Astrocyte (in vitro differentiated cells and primary cell): ENCODE measurements at regions not wholly inside any gene's neighbourhood (a gene's known extent, or its start where the extent isn't known, plus 50 kb on each side); places are given as distances from the start of the nearest gene placed in this dataset.

Experiments
- DNase-seq: peaks from one replicate; pipeline ENCODE4 v3.0.0-alpha.2; 2010; ENCODE audit warnings: low read depth
- FAIRE-seq: peaks from 2 replicates; lab custom pipeline; 2011; peaks lifted over from hg19 to GRCh38; lab: Jason Lieb, UNC
- H2AFZ ChIP-seq: 2 replicates; pipeline ENCODE4 v1.6.0; 2012; ENCODE audit warnings: low read depth, low read length, inconsistent platforms
- H3K27ac ChIP-seq: 2 replicates; pipeline ENCODE4 v1.5.1; 2011; ENCODE audit warnings: low read depth, low read length, inconsistent platforms
- H3K27me3 ChIP-seq: 2 replicates; pipeline ENCODE4 v1.6.0; 2011; ENCODE audit warnings: low read length, inconsistent platforms; ENCODE audit not compliant: insufficient read depth
- H3K36me3 ChIP-seq: 2 replicates; pipeline ENCODE4 v1.5.1; 2011; ENCODE audit warnings: low read length, inconsistent platforms; ENCODE audit not compliant: insufficient read depth
- H3K4me1 ChIP-seq: 2 replicates; pipeline ENCODE4 v1.5.1; 2011; ENCODE audit warnings: low read length, inconsistent platforms; ENCODE audit not compliant: insufficient read depth
- H3K4me2 ChIP-seq: 2 replicates; pipeline ENCODE4 v1.6.0; 2012; ENCODE audit warnings: low read length, inconsistent platforms
- H3K4me3 ChIP-seq: 2 replicates; pipeline ENCODE4 v1.5.1; 2011; ENCODE audit warnings: low read depth, mild to moderate bottlenecking, low read length, inconsistent platforms; ENCODE audit not compliant: insufficient read depth
- H3K79me2 ChIP-seq: 2 replicates; pipeline ENCODE4 v1.6.0; 2012; ENCODE audit warnings: mild to moderate bottlenecking, low read length, inconsistent platforms; ENCODE audit not compliant: insufficient read depth
- H3K9ac ChIP-seq: 2 replicates; pipeline ENCODE4 v1.6.0; 2012; ENCODE audit warnings: mild to moderate bottlenecking, low read length, inconsistent platforms
- H3K9me3 ChIP-seq: 2 replicates; pipeline ENCODE4 v1.5.1; 2012; ENCODE audit warnings: low read depth, mild to moderate bottlenecking, low read length, inconsistent platforms; ENCODE audit not compliant: insufficient read depth
- H4K20me1 ChIP-seq: 2 replicates; pipeline ENCODE4 v1.6.0; 2012; ENCODE audit warnings: low read length, inconsistent platforms; ENCODE audit not compliant: insufficient read depth
- H3K27ac Mint-ChIP-seq: one replicate; pipeline ENCODE4 v1.8.0; 2021; ENCODE audit warnings: mild to moderate bottlenecking, mixed read lengths; ENCODE audit not compliant: unreplicated experiment
- H3K27me3 Mint-ChIP-seq: one replicate; pipeline ENCODE4 v1.8.0; 2021; ENCODE audit warnings: low read depth, mixed read lengths; ENCODE audit not compliant: unreplicated experiment
- H3K36me3 Mint-ChIP-seq: one replicate; pipeline ENCODE4 v1.8.0; 2021; ENCODE audit warnings: low read depth, mixed read lengths; ENCODE audit not compliant: unreplicated experiment
- H3K4me1 Mint-ChIP-seq: one replicate; pipeline ENCODE4 v1.8.0; 2021; ENCODE audit warnings: low read depth, mixed read lengths; ENCODE audit not compliant: unreplicated experiment
- H3K4me3 Mint-ChIP-seq: one replicate; pipeline ENCODE4 v1.8.0; 2021; ENCODE audit warnings: mild to moderate bottlenecking, moderate library complexity, mixed read lengths; ENCODE audit not compliant: unreplicated experiment
- H3K9me3 Mint-ChIP-seq: one replicate; pipeline ENCODE4 v1.8.0; 2021; ENCODE audit warnings: mild to moderate bottlenecking, mixed read lengths; ENCODE audit not compliant: unreplicated experiment
- EZH2 ChIP-seq: IDR thresholded peaks from 2 replicates; pipeline ENCODE4 v1.6.1; 2012; ENCODE audit warnings: mild to moderate bottlenecking, low read length, inconsistent platforms; ENCODE audit not compliant: insufficient read depth
- TF ChIP-seq, protein P1 (sequence below): IDR thresholded peaks from 2 replicates; pipeline ENCODE4 v1.5.1; 2011; ENCODE audit warnings: low read depth, mild to moderate bottlenecking, inconsistent platforms, low read length, moderate library complexity; ENCODE audit not compliant: insufficient read depth

DNA sequence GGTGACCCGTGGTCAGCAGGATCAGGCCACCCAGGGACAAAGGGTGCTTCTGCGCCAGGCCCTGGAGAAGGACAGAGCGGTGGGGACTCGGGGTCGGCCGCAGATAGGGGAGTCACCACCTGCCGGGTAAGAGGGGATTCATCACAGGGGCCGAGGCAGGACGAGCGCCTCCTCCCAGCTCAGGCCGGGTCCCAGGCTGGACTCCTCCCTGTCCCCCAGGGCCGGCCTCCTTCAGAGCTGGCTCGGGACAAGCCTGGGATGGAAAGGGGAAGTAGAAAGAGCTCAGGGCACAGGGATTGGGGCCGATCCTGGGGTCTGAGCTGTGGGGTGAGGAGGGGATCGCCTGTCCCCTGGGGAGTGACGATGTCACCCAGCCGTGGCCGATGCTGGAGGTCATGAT is 139.4 kb downstream of the GPCPD1 start:
- H3K4me2 ChIP-seq = no peak overlapping the region
- H3K27me3 Mint-ChIP-seq = peaks cover 5% of the 10 kb centered on the region
- H3K4me1 ChIP-seq = no peaks in the 10 kb centered on the region
- H3K9me3 ChIP-seq = no peaks in the 10 kb centered on the region
- no peak overlapping the region for H3K27ac ChIP-seq
- no peak for TF ChIP-seq EZH2
- TF ChIP-seq, protein P1, sequence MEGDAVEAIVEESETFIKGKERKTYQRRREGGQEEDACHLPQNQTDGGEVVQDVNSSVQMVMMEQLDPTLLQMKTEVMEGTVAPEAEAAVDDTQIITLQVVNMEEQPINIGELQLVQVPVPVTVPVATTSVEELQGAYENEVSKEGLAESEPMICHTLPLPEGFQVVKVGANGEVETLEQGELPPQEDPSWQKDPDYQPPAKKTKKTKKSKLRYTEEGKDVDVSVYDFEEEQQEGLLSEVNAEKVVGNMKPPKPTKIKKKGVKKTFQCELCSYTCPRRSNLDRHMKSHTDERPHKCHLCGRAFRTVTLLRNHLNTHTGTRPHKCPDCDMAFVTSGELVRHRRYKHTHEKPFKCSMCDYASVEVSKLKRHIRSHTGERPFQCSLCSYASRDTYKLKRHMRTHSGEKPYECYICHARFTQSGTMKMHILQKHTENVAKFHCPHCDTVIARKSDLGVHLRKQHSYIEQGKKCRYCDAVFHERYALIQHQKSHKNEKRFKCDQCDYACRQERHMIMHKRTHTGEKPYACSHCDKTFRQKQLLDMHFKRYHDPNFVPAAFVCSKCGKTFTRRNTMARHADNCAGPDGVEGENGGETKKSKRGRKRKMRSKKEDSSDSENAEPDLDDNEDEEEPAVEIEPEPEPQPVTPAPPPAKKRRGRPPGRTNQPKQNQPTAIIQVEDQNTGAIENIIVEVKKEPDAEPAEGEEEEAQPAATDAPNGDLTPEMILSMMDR = no peak
- no peak overlapping the region for H3K27ac Mint-ChIP-seq
- H3K4me3 ChIP-seq = no peak overlapping the region
- H3K4me1 Mint-ChIP-seq = no peaks in the 10 kb centered on the region
- H3K27me3 ChIP-seq = no peaks in the 10 kb centered on the region
- H3K36me3 ChIP-seq = no peaks in the 10 kb centered on the region
- H2AFZ ChIP-seq = no peak overlapping the region
- no peaks in the 10 kb centered on the region for H3K36me3 Mint-ChIP-seq
- H4K20me1 ChIP-seq = no peaks in the 10 kb centered on the region
- no peak overlapping the region for H3K4me3 Mint-ChIP-seq
- H3K9me3 Mint-ChIP-seq = peaks cover 2% of the 10 kb centered on the region
- no peak for DNase-seq
- no peaks in the 10 kb centered on the region for H3K79me2 ChIP-seq
- no peak for FAIRE-seq
- no peak overlapping the region for H3K9ac ChIP-seq

DNA sequence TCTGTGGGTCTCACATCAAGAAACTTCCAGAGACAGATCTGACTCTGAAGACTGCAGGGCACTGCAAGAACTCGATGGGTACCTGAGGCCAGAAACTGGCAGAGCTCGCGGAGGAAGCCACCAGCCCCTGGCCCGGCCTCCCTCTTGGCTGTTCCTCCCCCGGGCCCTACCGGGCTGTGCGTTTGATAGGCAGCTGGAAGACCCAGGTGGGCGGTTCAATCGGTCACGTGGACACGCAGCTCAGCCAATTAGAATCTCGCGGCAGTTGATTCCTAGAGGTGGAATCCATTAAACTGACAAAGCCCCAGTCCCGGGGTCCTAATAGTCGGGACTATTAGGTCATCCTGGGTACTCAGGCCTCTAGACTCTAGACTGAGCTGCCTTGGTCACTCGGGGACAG is 139.9 kb downstream of the GPCPD1 start:
- H3K36me3 ChIP-seq = no peaks in the 10 kb centered on the region
- no peak overlapping the region for H3K4me2 ChIP-seq
- Mint-ChIP-seq H3K4me1 (no peaks in the 10 kb centered on the region), H3K36me3 (no peaks in the 10 kb centered on the region), H3K9me3 (peaks cover 2% of the 10 kb centered on the region), H3K4me3 (no peak overlapping the region), H3K27ac (no peak overlapping the region), H3K27me3 (peaks cover 6% of the 10 kb centered on the region)
- H3K9me3 ChIP-seq = no peaks in the 10 kb centered on the region
- H3K27ac ChIP-seq = no peak overlapping the region
- DNase-seq = no peak
- no peaks in the 10 kb centered on the region for H3K4me1 ChIP-seq
- no peaks in the 10 kb centered on the region for H3K79me2 ChIP-seq
- no peaks in the 10 kb centered on the region for H4K20me1 ChIP-seq
- TF ChIP-seq, protein P1 = no peak
- TF ChIP-seq EZH2 = no peak
- H2AFZ ChIP-seq = no peak overlapping the region
- no peak for FAIRE-seq
- no peak overlapping the region for H3K4me3 ChIP-seq
- no peak overlapping the region for H3K9ac ChIP-seq
- no peaks in the 10 kb centered on the region for H3K27me3 ChIP-seq

DNA sequence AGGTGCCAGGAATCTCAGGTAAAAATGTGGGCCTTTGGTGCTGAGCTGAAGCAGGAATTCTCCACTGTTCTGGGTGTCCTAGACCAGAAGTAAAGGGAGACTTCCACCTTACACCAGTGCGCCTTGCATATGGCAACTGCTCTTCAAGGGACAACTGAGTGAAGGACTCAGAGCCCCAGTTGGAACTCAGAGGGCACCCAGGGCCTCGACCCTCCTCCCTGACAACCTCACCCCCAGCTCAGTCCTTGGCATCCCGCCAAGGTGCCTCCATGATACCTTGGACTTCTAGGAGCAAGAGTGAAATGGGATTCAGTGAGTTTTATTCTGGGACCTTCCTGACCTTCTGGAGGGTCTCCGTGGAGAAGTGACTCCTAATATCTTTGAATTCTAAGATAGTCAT is 140.3 kb downstream of the GPCPD1 start:
- no peak overlapping the region for H2AFZ ChIP-seq
- H3K27ac ChIP-seq = no peak overlapping the region
- H3K36me3 Mint-ChIP-seq = no peaks in the 10 kb centered on the region
- H3K27me3 Mint-ChIP-seq = peaks cover 8% of the 10 kb centered on the region
- H3K27me3 ChIP-seq = no peaks in the 10 kb centered on the region
- H3K4me1 Mint-ChIP-seq = no peaks in the 10 kb centered on the region
- no peaks in the 10 kb centered on the region for H4K20me1 ChIP-seq
- H3K9me3 Mint-ChIP-seq = peaks cover 2% of the 10 kb centered on the region
- no peaks in the 10 kb centered on the region for H3K4me1 ChIP-seq
- H3K9ac ChIP-seq = no peak overlapping the region
- no peak for FAIRE-seq
- TF ChIP-seq, protein P1 = no peak
- no peak for TF ChIP-seq EZH2
- no peak overlapping the region for H3K4me3 Mint-ChIP-seq
- H3K36me3 ChIP-seq = no peaks in the 10 kb centered on the region
- H3K79me2 ChIP-seq = no peaks in the 10 kb centered on the region
- no peak overlapping the region for H3K27ac Mint-ChIP-seq
- H3K4me3 ChIP-seq = no peak overlapping the region
- no peak for DNase-seq
- no peak overlapping the region for H3K4me2 ChIP-seq
- H3K9me3 ChIP-seq = no peaks in the 10 kb centered on the region
